ENCODE measurements at regions not wholly inside any gene's neighbourhood (a gene's known extent, or its start where the extent isn't known, plus 50 kb on each side); places are given as distances from the start of the nearest gene placed in this dataset.
"Not testable (repeated sequence)": the region's sequence is repeated elsewhere in the genome, so short reads cannot be mapped to it uniquely, and the experiment has no call there.

- TF ChIP-seq TAF1 (conservative IDR thresholded peaks at IDR 0.05); CTCF (IDR thresholded peaks at IDR 0.05; ENCODE audit: low read depth, low read length, missing input control): not testable (repeated sequence)
These were observed 77.8 kb downstream of the CAMK2N1 start for GRCh38 chr1:20408133-20408650.

Data from liver (tissue), 3 donors.